NCI-H2081 treated with DMSO at 0.1 percent for 48 hours (cell line): ENCODE measurements at regions not wholly inside any gene's neighbourhood (a gene's known extent, or its start where the extent isn't known, plus 50 kb on each side); places are given as distances from the start of the nearest gene placed in this dataset.

Experiments used
- DNase-seq: peaks from one replicate; lab custom pipeline; 2025; lab: John Stamatoyannopoulos, UW

- no peak for DNase-seq
Measured at GRCh38 chr2:220493871-220494525, 866.6 kb downstream of the SLC4A3 start.

- DNase-seq, result no peak
Measured at GRCh38 chr2:220496513-220496912, 869.1 kb downstream of the SLC4A3 start.

GRCh38 chr2:220499225-220499624 is 871.8 kb downstream of the SLC4A3 start:
- no peak for DNase-seq

GRCh38 chr2:220502539-220502938 is 875.1 kb downstream of the SLC4A3 start:
- DNase-seq, result no peak

GRCh38 chr2:220503431-220503830 is 876.0 kb downstream of the SLC4A3 start:
- DNase-seq, result no peak

- peak; percentile 50 for DNase-seq
Measured at GRCh38 chr2:220504938-220505503, 877.6 kb downstream of the SLC4A3 start.

- no peak for DNase-seq
Measured at GRCh38 chr2:220506466-220506865, 879.0 kb downstream of the SLC4A3 start.

- DNase-seq, result no peak
Measured at GRCh38 chr2:220509096-220509757, 881.8 kb downstream of the SLC4A3 start.

GRCh38 chr2:220509966-220510365 is 882.5 kb downstream of the SLC4A3 start:
- no peak for DNase-seq

- no peak for DNase-seq
Measured at GRCh38 chr2:220510668-220511067, 883.2 kb downstream of the SLC4A3 start.

GRCh38 chr2:220512419-220512818 is 885.0 kb downstream of the SLC4A3 start:
- no peak for DNase-seq

- DNase-seq, result no peak
Measured at GRCh38 chr2:220513573-220514288, 886.3 kb downstream of the SLC4A3 start.

- no peak for DNase-seq
Measured at GRCh38 chr2:220521551-220521950, 894.1 kb downstream of the SLC4A3 start.

- no peak for DNase-seq
Measured at GRCh38 chr2:220528180-220528675, 900.8 kb downstream of the SLC4A3 start.

GRCh38 chr2:220531216-220531615 is 903.8 kb downstream of the SLC4A3 start:
- DNase-seq, result no peak

GRCh38 chr2:220533485-220533884 is 906.1 kb downstream of the SLC4A3 start:
- DNase-seq, result no peak

- no peak for DNase-seq
Measured at GRCh38 chr2:220539481-220539880, 912.1 kb downstream of the SLC4A3 start.

- no peak for DNase-seq
Measured at GRCh38 chr2:220544049-220544448, 916.6 kb downstream of the SLC4A3 start.

- DNase-seq, result no peak
Measured at GRCh38 chr2:220550995-220551700, 923.7 kb downstream of the SLC4A3 start.

GRCh38 chr2:220552790-220553535 is 925.5 kb downstream of the SLC4A3 start:
- DNase-seq, result no peak

GRCh38 chr2:220555961-220556630 is 928.7 kb downstream of the SLC4A3 start:
- no peak for DNase-seq
